A204.1 (cell line): ENCODE measurements at regions not wholly inside any gene's neighbourhood (a gene's known extent, or its start where the extent isn't known, plus 50 kb on each side); places are given as distances from the start of the nearest gene placed in this dataset.

ENCODE experiments used
- FAIRE-seq: peaks from 2 replicates; lab custom pipeline; 2012; peaks lifted over from hg19 to GRCh38; lab: Jason Lieb, UNC

- FAIRE-seq: no peak
These were observed 307.7 kb downstream of the ARPP21 start for GRCh38 chr3:35946854-35947515.

- FAIRE-seq: no peak
These were observed 310.7 kb downstream of the ARPP21 start for GRCh38 chr3:35950021-35950420.

- no peak for FAIRE-seq
These were observed 315.1 kb downstream of the ARPP21 start for GRCh38 chr3:35954413-35954812.

- FAIRE-seq: peak; percentile 51
These were observed 326.6 kb downstream of the ARPP21 start for GRCh38 chr3:35965908-35966307.

- FAIRE-seq: no peak
These were observed 327.5 kb downstream of the ARPP21 start for GRCh38 chr3:35966629-35967464.

GRCh38 chr3:35968043-35968622, 328.8 kb downstream of the ARPP21 start:
- FAIRE-seq: no peak

- FAIRE-seq: no peak
These were observed 330.1 kb downstream of the ARPP21 start for GRCh38 chr3:35969406-35969805.

- FAIRE-seq: no peak
These were observed 331.5 kb downstream of the ARPP21 start for GRCh38 chr3:35970793-35971192.

GRCh38 chr3:35971686-35972085, 332.4 kb downstream of the ARPP21 start:
- no peak for FAIRE-seq

GRCh38 chr3:35974872-35975271, 335.5 kb downstream of the ARPP21 start:
- no peak for FAIRE-seq

- FAIRE-seq: no peak
These were observed 346.8 kb downstream of the ARPP21 start for GRCh38 chr3:35986161-35986560.

- no peak for FAIRE-seq
These were observed 348.1 kb downstream of the ARPP21 start for GRCh38 chr3:35987386-35987785.

- FAIRE-seq: no peak
These were observed 352.7 kb downstream of the ARPP21 start for GRCh38 chr3:35992041-35992440.

GRCh38 chr3:36011791-36012190, 368.5 kb upstream of the STAC start:
- FAIRE-seq: no peak

GRCh38 chr3:36013425-36013824, 366.9 kb upstream of the STAC start:
- no peak for FAIRE-seq

GRCh38 chr3:36025232-36025631, 355.1 kb upstream of the STAC start:
- no peak for FAIRE-seq

GRCh38 chr3:36032180-36033047, 347.9 kb upstream of the STAC start:
- FAIRE-seq: no peak

GRCh38 chr3:36058404-36059030, 321.8 kb upstream of the STAC start:
- FAIRE-seq: no peak

GRCh38 chr3:36060950-36061349, 319.4 kb upstream of the STAC start:
- FAIRE-seq: no peak

- no peak for FAIRE-seq
These were observed 316.3 kb upstream of the STAC start for GRCh38 chr3:36063992-36064391.

GRCh38 chr3:36065321-36065720, 315.0 kb upstream of the STAC start:
- FAIRE-seq: no peak

GRCh38 chr3:36075491-36075890, 304.8 kb upstream of the STAC start:
- no peak for FAIRE-seq
